ENCODE measurements at regions not wholly inside any gene's neighbourhood (a gene's known extent, or its start where the extent isn't known, plus 50 kb on each side); places are given as distances from the start of the nearest gene placed in this dataset.

DNA sequence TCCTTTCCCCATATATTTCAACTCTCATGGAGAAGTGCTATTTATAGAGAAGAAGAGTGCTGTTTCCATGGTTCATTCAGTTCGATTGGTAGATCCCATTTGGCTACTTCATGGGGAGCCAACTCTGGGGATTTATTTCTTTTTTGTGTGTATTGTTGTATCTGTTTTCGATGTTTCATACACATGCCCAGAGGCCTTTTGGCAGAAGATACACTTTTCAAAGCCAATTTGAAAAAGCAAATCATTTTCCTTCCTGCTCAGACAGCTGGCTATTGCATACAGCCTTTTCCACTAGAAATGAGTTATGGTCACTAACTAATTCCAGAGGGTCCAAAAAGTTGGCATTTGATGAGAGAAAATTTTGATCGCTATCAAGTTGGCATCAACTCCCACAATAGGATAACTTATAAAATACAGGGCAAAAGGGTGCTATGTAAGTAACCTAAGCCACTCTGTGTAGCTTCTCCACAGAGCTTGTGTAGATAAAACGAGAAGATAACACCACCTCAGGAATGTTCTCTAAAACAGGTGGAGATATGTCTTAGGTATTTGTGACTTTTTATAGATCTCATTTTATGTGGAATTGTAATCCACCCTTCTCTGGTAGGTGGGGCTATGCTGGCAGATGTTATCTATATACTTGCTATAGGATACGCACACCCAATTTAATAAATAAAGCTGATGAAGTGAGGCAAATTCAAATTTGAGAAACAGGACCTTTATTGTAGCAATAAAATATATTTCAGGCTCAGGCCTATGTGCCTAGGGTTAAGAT lies 798.5 kb downstream of the SATB2 start:
- TF ChIP-seq CTCF (IDR thresholded peaks at IDR 0.05), result no peak
- no peak for TF ChIP-seq POLR2A (IDR thresholded peaks at IDR 0.05)
- intact Hi-C loops (cut with DNase I; ENCODE audit: low total_unique reads), result no loop called here
- H3K4me3 ChIP-seq (ENCODE audit: low read depth, poor library complexity, severe bottlenecking), result no peak overlapping the region
- 25 to 32% methylated on average over 5 of the region's 5 CpGs for WGBS, 2 donors
- no peak for DNase-seq (ENCODE audit: low spot score in 2 of 2)

- WGBS, 2 donors, result 42 to 45% methylated on average over 6 of the region's 6 CpGs
- intact Hi-C loops (cut with DNase I; ENCODE audit: low total_unique reads), result no loop called here
- DNase-seq (ENCODE audit: low spot score in 2 of 2), result no peak
- H3K4me3 ChIP-seq (ENCODE audit: low read depth, poor library complexity, severe bottlenecking), result no peak overlapping the region
- no peak for TF ChIP-seq CTCF (IDR thresholded peaks at IDR 0.05)
- no peak for TF ChIP-seq POLR2A (IDR thresholded peaks at IDR 0.05)
These were observed 800.1 kb downstream of the SATB2 start for GRCh38 chr2:198657512-198658121.

DNA sequence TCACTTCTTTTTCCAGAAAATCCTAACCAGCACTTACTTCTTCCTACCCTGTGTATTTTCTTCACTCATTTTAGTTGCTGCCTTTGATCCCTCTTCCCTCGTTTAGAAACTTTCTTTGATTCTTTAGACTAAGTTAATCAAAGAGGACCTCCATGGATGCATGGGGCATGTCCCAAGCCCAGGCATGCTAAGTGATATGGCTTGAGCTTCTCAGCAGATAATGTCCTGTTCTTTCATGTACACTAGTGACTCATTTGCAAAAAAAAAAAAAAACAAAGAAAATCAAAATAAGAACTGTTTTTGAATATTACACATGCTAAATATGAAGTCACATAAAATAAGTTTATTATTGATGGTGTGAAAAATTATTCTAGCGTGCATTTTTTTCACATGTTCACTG lies 800.9 kb downstream of the SATB2 start:
- TF ChIP-seq POLR2A (IDR thresholded peaks at IDR 0.05) (no peak), CTCF (IDR thresholded peaks at IDR 0.05) (no peak)
- WGBS, 2 donors, result 49 to 52% methylated on average over 2 of the region's 2 CpGs
- intact Hi-C loops (cut with DNase I; ENCODE audit: low total_unique reads), result no loop called here
- no peak for DNase-seq (ENCODE audit: low spot score in 2 of 2)
- H3K4me3 ChIP-seq (ENCODE audit: low read depth, poor library complexity, severe bottlenecking), result no peak overlapping the region

GRCh38 chr2:198654646-198655045 lies 803.1 kb downstream of the SATB2 start:
- no peak for DNase-seq (ENCODE audit: low spot score in 2 of 2)
- H3K4me3 ChIP-seq (ENCODE audit: low read depth, poor library complexity, severe bottlenecking), result no peak overlapping the region
- TF ChIP-seq CTCF (IDR thresholded peaks at IDR 0.05) (no peak), POLR2A (IDR thresholded peaks at IDR 0.05) (no peak)
- WGBS, 2 donors, result 84 to 85% methylated on average over 5 of the region's 5 CpGs
- intact Hi-C loops (cut with DNase I; ENCODE audit: low total_unique reads), result no loop called here

DNA sequence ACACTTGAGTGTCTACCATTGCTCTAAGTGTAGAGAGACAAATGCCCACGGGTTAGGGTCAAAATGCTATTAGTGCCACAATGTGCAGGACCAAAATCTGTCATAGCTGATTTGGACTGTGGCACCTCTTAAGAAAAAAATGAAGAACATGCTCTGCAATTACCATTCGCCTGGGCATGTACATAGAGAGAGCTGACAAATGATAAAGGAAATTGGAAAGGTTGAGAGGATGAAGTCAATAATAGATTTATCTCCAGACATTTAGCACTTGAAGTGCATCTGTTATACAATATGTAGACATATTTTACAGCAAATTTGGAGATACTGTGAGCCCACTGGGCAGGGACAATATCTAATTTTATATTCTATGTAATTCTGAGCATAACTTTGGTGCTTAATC lies 804.4 kb downstream of the SATB2 start:
- no peak for DNase-seq (ENCODE audit: low spot score in 2 of 2)
- WGBS, 2 donors, result 59 to 74% methylated on average over 2 of the region's 2 CpGs
- intact Hi-C loops (cut with DNase I; ENCODE audit: low total_unique reads), result no loop called here
- TF ChIP-seq POLR2A (IDR thresholded peaks at IDR 0.05), result no peak
- TF ChIP-seq CTCF (IDR thresholded peaks at IDR 0.05), result no peak
- no peak overlapping the region for H3K4me3 ChIP-seq (ENCODE audit: low read depth, poor library complexity, severe bottlenecking)
